GM21825 (cell line): ENCODE measurements at regions not wholly inside any gene's neighbourhood (a gene's known extent, or its start where the extent isn't known, plus 50 kb on each side); places are given as distances from the start of the nearest gene placed in this dataset.

Source experiments
- ATAC-seq: cut with Tn5 transposase; IDR thresholded peaks from one replicate; pipeline ENCODE4 v1.9.1; 2021; ENCODE audit warnings: mild to moderate bottlenecking, moderate library complexity; ENCODE audit not compliant: unreplicated experiment

DNA sequence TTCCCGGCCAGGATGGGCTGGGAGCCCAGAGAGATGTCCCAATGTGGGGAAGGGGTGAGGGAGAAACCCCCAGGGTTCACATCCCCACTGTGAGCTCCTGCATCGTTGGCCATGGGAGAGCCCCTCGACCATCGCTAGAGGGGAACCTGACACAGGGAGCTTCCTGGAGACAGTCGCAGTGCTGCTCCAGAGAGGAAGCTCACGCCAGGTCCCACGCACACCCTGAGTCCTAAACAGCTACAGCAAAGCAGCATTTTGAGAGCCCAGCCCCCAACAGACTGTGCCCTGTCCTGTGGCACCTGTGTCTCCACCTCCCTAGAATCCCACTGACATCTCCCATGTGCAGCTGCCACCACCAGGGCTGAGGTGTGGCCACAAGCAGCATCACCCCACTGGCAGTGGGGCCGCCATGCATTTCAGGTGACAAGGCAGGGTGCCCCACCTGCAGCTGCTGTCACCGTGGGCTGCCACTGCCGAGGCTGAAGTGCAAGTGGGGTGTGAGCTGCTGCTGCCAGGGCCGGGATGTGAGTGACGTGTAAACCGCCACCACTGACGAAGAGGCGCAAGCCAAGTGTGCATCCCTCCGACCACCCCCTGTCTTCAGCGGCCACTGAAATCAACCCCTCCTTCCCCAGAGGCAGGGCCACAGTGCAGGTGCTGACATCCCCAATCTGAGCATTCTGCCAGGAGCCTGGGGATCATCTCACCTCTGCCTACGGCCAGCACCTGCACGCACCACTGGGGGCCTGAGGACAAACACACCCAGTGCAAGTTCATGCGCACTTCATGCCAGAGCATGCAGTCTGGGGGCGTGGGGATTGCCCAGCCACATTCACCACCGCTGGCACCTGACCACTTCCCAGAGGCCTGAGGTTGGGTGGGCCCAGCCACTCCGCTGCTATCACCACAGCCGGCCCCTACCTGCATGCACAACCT lies 467.7 kb upstream of the SALL3 start:
- ATAC-seq = no peak

DNA sequence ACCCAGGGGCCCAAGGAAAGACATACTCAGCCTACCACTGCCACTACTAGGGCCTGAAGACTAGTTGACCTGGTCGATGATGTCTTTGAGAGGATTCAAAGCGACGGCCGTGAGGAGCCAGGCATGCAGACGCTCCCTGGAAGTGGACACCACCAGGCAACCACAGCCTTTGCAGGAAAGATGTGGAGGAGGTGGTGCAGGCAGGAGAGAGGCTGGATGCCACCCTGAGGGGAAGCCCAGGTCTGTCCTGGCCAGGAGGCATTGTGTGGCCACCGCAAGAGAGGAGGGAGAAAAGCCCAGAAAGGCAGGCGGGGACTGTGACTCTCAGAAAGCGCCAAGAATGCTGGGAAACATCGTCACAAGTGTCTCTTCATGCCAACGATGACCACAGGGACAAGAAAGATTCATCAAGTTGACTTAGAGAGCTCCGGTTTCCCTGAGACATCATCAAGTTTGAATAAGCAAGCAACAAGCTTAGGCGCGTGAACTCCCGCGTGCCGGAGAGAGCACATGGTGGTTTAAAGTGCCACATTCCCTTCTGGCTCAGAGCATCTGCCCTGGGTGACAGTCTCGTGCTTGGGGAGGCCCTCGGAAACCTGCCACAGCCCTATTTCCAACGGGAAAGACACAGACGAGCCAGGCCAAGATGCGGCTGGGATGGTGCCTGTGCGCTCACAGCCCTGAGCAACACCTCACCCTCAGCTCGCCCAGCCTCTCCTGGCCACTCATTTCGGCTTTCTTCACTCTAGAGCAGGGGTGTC lies 464.5 kb upstream of the SALL3 start:
- ATAC-seq = no peak

DNA sequence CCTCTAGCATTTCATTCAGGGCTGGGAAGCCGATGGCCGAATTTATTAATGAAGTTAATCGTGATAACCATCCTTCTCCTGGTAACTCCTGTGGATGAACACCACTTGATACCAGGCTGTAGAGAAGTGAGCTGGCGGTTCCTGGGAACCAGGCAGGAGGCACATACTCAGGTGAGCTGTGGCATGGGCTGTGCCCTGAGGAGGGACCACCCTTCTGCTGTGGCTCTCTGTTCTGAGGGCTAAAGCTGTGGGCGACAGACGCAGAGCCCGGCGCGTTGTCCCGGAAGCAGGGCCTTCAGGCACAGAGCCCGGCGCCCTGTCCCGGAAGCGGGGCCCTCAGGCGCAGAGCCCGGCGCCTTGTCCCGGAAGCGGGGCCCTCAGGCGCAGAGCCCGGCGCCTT lies 462.3 kb upstream of the SALL3 start:
- no peak for ATAC-seq

DNA sequence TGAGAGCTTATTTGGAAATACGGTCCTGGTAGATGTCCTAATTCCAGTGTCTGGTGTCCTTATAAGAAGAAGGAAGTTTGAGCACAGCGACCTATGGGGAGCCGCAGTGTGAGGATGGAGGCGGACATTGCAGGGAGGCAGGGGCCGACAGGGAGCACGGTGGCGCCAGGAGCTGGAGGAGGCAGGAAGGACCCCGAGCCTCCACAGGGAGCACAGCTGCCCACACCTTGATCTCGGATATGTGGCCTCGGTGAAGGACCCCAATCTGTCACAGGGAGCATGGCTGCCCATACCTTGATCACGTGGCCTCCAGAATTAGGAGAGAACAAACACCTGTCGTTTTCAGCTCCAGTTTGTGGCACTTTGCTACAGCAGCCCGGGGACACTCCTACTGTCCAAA lies 461.6 kb upstream of the SALL3 start:
- ATAC-seq = no peak

- no peak for ATAC-seq
Observed at GRCh38 chr18:78518805-78519204, 460.8 kb upstream of the SALL3 start.

- ATAC-seq = no peak
Observed at GRCh38 chr18:78519394-78520062, 460.1 kb upstream of the SALL3 start.

DNA sequence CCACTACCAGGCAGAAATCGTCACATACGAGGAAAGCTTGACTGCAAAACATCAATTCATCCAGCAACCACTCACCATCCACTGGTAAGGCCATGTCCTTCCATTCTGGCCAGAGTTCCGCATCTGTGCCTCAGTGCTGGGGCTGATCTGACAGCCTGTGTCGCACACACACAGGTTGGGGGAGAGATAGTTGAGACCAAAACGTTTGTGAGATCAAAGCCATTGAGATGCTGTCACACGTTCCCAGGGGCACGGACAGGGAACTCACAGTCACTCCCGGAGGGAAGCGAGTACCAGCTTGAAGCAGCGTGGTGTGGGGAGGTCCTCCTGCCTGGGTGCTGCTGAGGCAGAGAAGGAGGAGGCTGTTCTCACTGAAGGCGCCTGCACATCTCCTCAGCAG lies 458.5 kb upstream of the SALL3 start:
- ATAC-seq = no peak

DNA sequence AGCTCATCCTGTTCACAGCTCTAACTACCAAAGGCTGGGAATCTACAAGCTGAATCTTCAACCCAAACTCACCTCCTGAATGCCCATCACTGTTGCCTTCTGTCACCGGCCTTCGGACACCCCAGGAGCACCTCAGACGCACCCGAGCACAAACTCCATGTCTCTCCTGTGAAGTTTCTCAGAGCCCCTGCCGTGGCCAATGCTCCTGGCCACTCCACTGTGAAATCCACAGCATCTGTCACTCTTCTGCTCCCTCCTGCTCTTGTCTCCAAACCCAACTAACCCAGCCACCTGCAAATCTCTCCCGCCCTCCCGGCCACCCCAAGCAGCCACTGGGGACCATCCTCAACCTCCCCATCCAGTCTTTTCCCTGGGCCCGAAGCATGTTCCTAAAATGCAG lies 457.9 kb upstream of the SALL3 start:
- ATAC-seq = no peak

DNA sequence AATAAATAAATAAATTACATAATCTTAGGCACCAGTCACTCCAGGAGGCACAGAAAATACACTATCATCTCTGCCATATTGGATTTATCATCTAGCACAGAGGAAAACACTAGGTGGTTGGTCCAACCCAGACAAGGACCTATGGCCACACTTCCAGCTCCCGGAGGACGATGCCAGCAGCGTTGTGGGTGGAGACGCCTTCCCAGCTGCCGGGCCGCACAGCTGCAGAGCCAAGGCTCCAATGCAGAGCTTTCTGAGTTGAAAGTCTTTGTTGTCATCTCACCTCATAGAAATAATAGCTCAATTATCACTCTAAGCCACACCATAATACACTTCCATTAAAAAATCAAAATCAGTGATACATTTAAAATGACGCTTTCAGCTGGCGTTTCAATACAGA lies 457.1 kb upstream of the SALL3 start:
- no peak for ATAC-seq

- ATAC-seq = no peak
Observed at GRCh38 chr18:78523850-78524249, 455.8 kb upstream of the SALL3 start.

GRCh38 chr18:78525366-78526111 lies 454.1 kb upstream of the SALL3 start:
- ATAC-seq = no peak

DNA sequence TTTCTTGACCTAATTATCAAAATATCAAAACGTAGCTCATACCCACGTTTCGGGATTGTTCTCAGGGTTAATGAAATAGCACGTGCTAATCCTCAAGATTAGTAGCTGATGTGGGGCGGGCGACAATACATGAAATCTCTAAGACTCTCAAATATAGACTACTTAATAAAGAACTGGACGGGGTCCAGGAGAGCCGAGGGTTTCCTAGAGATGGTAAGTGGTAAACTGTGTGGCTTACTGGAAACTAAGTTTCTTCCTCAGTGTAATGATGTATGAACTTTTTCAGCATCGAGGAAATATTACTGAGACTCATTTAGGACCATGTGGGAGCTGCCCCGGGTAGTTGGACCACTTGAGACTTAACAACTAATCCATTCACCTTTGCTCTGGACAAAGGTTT lies 453.3 kb upstream of the SALL3 start:
- ATAC-seq = no peak

DNA sequence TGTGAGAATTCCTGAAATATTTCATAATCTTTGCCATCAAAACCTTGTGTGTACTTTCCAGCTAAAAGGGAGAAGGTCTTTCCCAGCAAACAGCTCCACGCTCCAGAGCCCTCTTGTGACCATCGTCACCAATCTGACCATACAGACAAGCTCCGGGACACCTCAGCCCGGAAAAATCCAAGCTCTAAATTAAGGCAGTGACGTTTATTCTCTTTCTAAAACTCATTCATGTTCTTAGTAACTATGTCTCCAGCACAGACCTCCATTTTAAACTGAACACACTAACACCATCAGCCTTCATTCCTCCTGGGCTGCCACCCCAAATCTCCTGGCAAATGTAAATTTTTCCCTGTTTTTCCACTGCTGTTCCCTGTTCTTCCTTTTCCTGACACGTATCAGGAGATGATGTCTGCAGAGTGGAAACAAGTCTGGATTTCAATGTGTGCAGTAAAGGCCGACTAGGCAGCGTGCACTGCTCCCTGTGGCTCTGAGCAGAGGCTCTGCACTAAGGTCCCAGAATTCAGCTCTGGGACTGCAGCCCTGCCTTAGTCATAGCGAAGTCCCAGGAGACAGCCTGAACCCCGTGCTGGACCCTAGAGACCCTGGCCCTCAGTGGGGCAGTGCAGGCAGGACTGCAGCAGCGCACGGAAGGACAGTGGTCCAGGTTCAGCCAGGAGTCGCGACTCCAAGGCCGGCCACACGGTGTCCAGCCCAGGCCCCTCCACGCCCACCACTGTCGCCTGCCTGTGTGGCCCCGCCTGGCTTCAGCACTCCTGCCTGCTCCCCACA lies 452.5 kb upstream of the SALL3 start:
- ATAC-seq = no peak

GRCh38 chr18:78527984-78528383 lies 451.6 kb upstream of the SALL3 start:
- ATAC-seq = no peak

DNA sequence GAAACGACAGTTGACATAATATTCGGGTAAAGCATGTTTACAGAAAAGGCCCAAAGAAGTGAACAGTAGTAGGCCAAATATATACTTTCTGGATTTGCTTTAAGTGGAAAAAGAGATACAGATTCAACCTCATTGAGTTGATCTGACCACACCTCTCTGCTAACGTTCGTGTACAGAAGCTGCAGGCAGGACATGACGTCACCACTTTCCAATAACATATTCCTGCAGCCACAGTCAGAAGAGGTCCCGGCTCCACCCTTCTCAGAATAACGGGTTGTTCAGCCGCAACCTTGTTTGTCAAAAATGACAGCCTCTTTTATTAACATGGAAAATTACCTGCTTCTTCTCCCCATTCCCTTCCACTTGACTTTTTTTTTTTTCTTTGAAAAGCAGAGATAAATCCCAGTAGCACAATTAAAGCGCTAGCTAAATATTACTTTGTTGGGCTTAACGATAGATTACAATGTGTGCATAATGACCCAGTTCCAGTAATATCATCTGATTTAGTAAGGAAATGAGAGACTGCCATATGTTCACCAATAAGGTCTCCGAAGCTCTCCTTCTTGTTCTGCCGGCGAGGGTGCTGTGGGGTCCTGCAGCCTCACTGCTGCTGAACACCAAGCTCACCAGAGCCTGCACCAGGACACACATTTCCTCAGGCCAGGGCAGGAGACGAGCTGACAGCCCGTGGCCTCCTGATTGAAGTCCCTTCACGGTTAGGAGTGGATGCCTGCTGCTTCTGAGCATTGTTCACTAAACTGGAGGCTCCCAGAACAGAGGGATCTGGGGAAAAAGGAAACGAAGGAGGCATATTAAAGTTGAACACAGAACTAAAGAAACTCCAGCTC lies 451.0 kb upstream of the SALL3 start:
- ATAC-seq = no peak

GRCh38 chr18:78531637-78532036 lies 448.0 kb upstream of the SALL3 start:
- ATAC-seq = no peak

- ATAC-seq = no peak
Observed at GRCh38 chr18:78538669-78539440, 440.8 kb upstream of the SALL3 start.
